ENCODE measurements at regions not wholly inside any gene's neighbourhood (a gene's known extent, or its start where the extent isn't known, plus 50 kb on each side); places are given as distances from the start of the nearest gene placed in this dataset.
"Not testable (repeated sequence)": the region's sequence is repeated elsewhere in the genome, so short reads cannot be mapped to it uniquely, and the experiment has no call there.

GRCh38 chr3:94331831-94332230 is 269.0 kb downstream of the NSUN3 start:
- DNase-seq (ENCODE audit: low read depth) = no peak

DNA sequence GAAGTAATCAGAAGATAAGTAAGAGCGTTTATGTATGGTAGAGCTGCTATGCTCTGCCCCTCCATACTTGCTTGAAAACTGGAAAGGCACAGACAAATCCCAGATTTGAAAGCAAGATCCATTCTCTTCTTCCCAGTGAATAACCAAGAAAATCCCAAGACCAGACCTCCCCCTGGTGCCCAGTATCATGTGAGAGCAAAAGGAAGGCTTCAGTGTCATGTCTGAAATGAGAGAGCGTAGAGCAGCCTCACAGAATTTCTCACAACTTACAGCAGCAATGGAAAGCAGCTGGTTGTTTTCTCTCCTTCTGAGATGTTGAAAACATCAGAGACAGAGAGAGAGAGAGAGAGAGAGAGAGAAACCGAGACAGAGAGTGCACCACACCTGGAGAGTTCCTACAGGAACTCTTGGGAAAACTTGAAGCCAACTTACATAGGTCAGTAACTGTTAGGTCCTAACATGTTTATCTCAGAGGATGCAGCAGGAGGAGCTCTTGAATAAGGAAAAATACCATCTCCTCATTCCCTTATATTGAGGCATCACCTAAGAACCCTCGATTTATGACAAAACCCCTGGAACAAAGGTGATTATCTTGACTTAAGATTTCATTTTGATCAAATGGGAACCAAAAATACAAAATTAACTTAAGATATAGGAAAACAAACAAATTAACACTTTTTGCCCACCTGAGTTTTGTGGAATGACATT is 273.3 kb downstream of the NSUN3 start:
- DNase-seq (ENCODE audit: low read depth) = no peak

DNA sequence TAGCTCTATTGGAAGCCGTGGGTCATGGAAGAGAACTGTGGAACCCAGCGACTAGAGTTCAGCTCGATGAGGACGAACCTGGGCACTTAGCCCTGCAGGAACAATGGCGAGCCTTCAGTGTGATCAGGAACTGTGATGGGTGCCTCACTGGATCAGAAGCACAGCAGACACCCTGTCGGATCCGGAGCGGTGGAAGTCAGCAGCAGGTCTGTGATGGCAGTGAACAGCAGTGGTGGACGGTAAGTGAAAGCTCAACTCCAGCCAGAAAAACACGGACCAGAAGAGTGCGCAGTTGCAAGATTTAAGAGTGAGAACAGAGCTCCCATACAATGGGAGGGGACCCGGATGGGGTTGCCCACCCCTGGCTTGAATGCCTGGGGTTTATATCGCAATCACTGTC is 282.2 kb downstream of the NSUN3 start:
- DNase-seq (ENCODE audit: low read depth) = no peak

GRCh38 chr3:94349310-94349878 is 286.5 kb downstream of the NSUN3 start:
- no peak for DNase-seq (ENCODE audit: low read depth)

DNA sequence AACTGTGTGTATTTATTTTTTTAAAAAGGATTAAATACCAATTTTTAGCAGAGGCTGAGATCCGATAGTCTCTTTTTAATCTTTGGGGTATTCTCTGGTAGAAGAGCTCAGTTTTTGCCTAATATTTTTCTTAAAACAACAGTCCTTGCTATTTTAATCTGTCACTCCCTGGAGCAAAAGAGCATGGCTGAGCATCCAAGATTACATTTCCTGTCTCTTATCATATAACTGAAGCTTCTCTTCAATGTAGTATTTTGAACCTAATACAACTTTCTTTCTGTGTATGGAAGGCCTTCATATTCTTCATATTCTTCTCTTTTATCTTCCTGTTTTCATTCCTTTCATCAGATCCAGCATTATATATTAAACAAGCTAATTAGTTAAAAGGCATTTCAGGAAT is 293.7 kb downstream of the NSUN3 start:
- no peak for DNase-seq (ENCODE audit: low read depth)

DNA sequence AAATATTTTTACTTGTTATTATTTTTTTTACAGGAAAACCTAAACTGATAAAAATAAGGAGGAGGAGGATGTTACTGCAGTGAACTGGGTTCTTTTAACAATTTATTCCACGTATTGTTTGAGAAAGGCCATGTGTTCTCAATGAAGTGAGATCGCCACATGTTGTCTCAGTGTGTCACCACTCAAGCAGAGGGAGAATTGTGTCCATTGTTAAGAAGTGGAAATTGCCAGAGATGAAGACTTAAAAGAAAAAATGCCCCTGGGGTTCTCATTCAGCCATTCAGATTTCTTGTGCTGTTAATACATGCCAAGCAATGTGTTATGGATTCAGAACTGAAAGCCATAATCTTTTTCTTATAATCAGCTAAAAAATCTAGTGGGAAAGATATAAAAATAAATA is 297.1 kb downstream of the NSUN3 start:
- DNase-seq (ENCODE audit: low read depth) = no peak

- no peak for DNase-seq (ENCODE audit: low read depth)
Observed at GRCh38 chr3:94360987-94361386, 298.1 kb downstream of the NSUN3 start.

GRCh38 chr3:94362393-94362792 is 299.5 kb downstream of the NSUN3 start:
- no peak for DNase-seq (ENCODE audit: low read depth)

DNA sequence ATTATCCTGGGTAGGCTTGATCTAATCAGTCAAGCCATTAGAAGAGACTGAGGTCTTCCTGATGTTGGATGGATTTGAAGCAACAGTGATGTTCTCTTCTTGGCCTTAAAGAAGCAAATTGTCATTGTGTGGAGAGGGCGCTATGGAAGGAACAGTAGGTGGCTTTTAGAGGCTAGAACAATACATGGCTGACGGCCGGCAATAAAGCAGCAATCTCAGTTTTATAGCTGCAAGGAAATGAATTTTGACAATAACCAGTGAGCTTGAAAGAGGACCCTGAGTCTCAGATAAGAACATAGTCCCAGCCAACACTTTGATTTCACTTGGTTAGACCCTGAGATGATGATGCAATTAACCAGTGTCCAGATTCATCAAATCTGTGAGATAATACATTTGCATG is 302.1 kb downstream of the NSUN3 start:
- DNase-seq (ENCODE audit: low read depth) = no peak

DNA sequence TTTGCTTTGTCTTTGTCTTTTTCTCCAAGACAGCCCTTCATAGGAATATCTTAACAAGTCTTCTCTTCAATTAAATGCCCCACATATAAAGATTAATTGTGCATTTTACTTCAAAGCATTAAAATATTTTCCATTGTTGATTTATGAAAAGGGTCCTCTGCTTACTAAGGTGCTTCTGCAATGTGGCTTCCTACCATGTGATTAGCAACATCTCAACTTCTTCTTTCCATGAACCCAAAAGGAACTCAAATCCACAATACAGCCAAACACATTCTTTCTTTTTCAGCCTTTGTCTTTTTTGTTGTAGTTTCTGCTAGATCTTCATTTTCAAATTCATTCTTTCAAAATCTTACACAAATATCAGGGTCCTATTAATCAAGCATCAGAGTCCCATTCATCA is 309.2 kb downstream of the NSUN3 start:
- no peak for DNase-seq (ENCODE audit: low read depth)

DNA sequence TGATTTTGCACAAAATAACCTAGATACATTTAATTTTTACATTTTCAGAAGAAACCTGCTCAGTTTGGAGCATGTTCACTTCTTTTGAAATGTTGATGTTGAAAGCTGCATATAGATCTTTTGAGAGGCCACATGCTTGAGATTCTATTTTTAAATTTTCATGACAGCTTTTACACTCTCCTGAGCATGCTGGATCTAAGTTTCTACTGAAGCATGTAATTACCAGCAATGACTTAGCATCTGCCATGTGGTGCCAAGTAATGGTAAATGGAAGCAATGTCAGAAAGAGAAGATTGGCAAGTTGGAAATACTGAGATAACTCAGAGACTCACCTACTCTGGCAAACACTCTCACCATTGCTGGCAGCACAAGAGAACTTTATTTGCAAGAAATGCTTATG is 310.6 kb downstream of the NSUN3 start:
- DNase-seq (ENCODE audit: low read depth) = no peak

GRCh38 chr3:94374439-94375161 is 311.7 kb downstream of the NSUN3 start:
- no peak for DNase-seq (ENCODE audit: low read depth)

- not testable (repeated sequence) for DNase-seq (ENCODE audit: low read depth)
Observed at GRCh38 chr3:94377123-94377696, 314.3 kb downstream of the NSUN3 start.

DNA sequence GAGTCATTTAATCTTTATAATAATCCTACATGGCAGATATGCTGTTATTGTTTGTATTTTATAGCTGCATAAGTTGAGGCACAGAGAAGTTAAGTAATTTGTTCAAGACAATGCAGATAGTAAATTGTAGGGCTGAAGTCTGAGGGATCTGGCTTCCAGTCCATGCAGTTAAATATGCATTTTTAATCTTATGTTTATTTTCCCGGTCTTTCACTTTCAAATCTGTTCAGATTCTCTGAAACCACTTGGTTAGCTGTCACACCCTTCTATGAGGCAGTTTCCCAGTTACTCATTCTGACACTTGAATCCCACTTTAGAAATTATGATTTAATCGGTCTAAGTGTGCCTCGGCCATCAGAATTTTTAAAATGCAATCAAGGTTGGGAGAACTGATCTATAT is 315.0 kb downstream of the NSUN3 start:
- DNase-seq (ENCODE audit: low read depth) = not testable (repeated sequence)

DNA sequence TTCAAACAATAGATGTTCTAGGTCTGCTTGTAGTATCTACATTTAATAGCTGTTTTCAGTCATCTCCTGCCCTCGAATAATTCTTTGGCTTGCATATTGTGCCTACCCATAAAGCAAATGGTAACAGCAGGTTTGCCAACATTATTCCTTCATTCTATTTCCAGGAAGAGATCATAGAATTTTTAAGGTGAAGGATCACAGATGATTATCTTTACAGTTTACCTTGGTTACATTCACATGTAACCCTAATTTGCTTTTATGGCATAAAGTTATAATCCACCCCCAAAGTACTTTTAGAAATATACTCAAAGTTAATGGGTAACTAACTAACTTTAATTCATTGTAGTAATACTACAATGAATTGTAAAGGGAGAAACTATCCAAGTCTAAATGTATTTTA is 315.5 kb downstream of the NSUN3 start:
- no peak for DNase-seq (ENCODE audit: low read depth)

DNA sequence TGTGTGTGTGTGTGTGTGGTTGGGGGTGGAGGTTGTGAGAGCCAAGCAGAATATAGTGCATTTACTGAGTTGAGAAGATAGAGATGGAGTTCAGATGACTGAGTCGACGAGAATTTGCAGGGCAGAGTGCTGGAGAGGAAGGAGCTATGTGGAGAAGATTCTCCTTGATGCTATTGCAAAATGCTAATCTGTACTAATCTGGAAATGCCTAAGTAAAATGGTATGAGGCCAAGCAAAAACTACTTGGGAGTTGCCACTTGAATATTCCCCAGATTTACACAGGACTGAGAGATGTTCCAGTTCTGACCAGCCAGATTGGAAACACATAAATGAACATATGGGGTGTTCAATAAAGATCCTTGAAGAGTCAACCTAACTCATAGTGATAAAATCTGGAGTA is 316.4 kb downstream of the NSUN3 start:
- DNase-seq (ENCODE audit: low read depth) = no peak

DNA sequence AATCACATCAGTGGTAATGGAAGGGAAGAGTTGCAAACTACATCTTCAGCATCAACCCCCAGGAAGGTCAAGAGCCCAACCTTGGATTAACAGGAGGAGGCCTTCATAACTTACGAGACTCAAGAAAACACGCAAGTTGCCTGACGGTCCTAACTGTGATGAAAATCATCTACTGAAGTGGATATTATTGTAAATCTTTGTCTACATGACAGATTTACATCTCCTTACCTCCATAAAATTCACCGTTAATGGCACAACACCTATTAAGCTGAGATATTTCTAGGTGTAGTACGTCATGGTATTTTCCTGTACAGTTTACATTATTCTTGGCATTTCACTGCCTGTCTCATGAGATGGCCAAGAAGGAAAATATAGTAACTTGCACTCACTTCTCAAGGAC is 332.0 kb downstream of the NSUN3 start:
- DNase-seq (ENCODE audit: low read depth) = no peak

GRCh38 chr3:94395851-94396250 is 333.0 kb downstream of the NSUN3 start:
- DNase-seq (ENCODE audit: low read depth) = no peak

GRCh38 chr3:94398036-94398435 is 335.2 kb downstream of the NSUN3 start:
- no peak for DNase-seq (ENCODE audit: low read depth)

GRCh38 chr3:94401466-94401865 is 338.6 kb downstream of the NSUN3 start:
- DNase-seq (ENCODE audit: low read depth) = no peak

DNA sequence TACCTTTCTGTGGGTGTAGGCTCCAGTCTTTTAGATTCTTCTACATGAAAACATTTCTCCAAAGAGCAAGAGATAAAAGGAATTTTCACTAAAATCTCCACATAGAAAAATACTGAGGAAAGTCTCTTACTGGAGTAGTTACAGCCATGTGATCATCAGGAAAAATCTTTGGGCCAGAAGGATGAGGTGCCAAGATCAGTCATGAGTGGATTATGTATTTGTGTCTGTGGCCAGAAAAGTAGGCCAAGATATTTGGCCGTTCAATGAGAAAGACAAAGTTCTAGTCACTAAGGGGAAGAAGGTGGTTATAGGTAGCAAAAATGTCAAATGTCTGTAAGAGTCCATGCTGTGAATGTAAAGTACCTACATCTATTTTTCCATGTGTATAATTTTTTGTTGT is 339.3 kb downstream of the NSUN3 start:
- no peak for DNase-seq (ENCODE audit: low read depth)

DNA sequence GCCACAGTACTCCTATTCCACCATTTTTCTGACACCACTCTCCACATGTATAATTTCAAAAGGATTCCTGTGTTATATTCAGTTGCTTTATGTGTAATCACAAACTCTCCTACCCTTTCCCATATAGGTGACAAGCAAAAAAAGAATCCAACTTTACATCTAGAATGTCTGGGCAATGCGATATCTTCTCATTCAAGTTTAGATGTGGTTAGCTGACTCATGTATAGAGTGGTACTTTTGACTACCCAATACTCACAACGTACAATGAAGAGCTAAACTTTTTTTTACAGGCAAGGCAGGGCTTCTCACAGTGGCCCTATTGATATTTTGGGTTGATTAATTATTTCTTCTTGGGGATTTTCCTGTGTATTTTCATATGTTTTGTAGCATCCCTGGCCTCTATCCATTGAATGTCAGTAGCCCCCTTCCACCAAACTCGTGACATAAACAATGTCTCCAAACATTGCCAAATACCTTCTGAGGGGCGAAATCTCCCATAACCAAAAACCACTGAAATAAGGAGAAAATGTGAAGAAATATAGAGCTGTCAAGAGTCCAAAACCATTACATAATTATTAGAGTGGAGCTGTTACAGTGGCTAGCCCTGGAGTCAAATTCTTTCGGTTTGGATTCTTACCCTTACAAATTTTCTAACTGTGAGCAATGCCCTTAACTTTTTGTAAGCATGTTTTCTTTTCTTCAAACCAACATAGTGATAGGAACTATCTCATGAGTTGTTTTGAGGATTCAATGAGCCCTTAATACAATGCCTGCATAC is 342.6 kb downstream of the NSUN3 start:
- DNase-seq (ENCODE audit: low read depth) = no peak
